ENCODE measurements at regions not wholly inside any gene's neighbourhood (a gene's known extent, or its start where the extent isn't known, plus 50 kb on each side); places are given as distances from the start of the nearest gene placed in this dataset.

DNA sequence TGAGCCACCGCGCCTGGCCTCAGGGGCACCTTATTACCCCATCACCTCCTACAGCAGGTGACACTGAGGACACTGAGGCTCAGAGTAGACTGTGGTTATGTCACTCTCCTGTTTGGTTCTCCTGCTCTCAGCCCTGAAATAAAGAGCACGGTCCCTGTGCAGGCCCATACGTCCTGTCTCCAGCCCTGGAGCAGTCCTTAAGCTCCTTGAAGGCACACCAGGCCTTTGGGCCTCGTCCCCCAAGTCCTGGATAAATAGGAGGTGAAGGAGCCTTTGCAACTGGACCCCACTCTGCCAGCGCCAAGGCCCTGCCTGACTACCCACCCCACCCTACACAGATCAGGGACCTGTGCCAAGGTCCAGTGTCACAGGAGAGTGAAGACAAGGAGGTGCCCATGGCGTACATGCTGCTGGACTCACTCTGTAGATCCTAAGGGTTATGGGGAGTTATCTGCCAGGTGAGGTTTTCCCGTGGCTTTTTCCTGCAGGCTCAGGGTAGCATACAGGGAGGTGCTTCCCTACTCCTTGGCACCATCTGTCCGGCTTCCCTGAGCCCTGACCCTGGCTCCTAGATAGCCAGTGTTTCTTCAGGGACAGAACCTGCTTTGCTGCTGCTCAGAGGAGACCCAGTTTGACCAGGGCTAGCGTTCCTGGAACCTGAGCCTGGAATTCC, 253.2 kb downstream of the SEC14L1 start (continued):
- TF ChIP-seq NFAT5 (CRISPR knock-in tag; IDR thresholded peaks at IDR 0.05) (0 out of 2 replicates have a peak, but pooled peaks have one; percentile 34), TEAD2 (CRISPR knock-in tag; IDR thresholded peaks at IDR 0.05) (0 out of 2 replicates have a peak, but pooled peaks have one; percentile 31), DNMT1 (CRISPR knock-in tag; IDR thresholded peaks at IDR 0.05) (0 out of 2 replicates have a peak, but pooled peaks have one; percentile 43)

DNA sequence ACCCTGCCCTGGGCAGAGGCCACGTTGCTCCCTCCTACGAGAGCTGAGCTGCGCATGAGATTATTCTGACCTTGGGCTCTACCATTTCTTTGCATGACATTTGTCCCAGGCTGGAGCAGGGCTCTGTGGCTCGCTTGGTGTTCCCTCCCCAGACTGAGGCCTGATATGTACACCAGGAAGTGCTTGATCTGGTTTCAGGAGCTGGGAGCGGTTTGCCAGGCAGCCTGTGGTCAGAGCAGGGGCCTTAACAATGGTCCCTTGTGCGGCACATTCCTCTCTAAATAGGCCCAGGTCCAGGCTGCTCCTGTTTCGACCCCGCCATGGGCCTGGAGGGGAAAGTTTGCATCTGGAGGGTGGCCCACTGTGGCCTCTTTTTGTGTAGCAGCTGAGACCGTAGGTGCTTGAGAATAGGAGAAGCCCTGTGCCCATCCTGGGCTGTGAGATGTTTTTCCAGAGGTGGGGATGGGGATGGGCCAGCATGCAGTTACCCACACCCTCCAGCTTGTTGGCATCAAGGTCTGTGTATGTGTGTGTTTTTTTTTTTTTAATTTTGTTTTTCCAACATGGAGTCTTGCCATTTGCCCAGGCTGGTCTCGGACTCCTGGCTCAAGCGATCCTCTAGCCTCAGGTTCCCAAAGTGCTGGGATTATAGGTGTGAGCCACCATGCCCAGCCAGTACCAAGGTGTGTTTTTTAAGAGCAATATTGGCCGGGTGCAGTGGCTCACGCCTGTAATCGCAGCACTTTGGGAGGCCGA, 253.9 kb downstream of the SEC14L1 start:
- ChIA-PET CTCF (ENCODE audit: low intra/inter-chr PET ratio, low total read pairs) (no interaction called here), POLR2A (interaction anchor here (0.6 to 8.0 kb wide), 15 partner anchors 13 to 564 kb away, joined by 3 to 129 read pairs (median 6); partner anchors contain the start of gene TNRC6C)
- Histone ChIP-seq H3K9ac (ENCODE audit: insufficient read depth, low read depth, low read length) (peak overlapping the region; percentile 77), H3K4me2 (ENCODE audit: low read depth, low read length) (peak overlapping the region; percentile 75), H3K36me3 (replicated peaks in 1 of 2; ENCODE audit: control insufficient read depth in 1 of 2, insufficient read depth in 2 of 2, low read length in 2 of 2) (peaks cover 10 to 27% of the 10 kb centered on the region in 2 experiments; a peak in 4 of 5 replicates), H3K4me3 (replicated peaks in 1 of 3; ENCODE audit: insufficient read depth in 1 of 3, low read depth in 2 of 3, low read length in 3 of 3) (peak overlapping the region in 1 of 3 experiments; percentile 55; a peak in 2 of 6 replicates), H3K27me3 (ENCODE audit: control insufficient read depth in 1 of 2, insufficient read depth in 2 of 2, low read length in 2 of 2) (no peaks in the 10 kb centered on the region), H4K20me1 (ENCODE audit: insufficient read depth, low read length) (peaks cover 30% of the 10 kb centered on the region; the same call in 1 of the 2 replicates), H3K79me2 (ENCODE audit: insufficient read depth, low read length) (peaks cover 82% of the 10 kb centered on the region), H3K9me3 (ENCODE audit: low read length) (no peaks in the 10 kb centered on the region), H2AFZ (ENCODE audit: low read length) (no peak overlapping the region), H3K27ac (ENCODE audit: extremely low read length, insufficient read depth, low read length) (peak overlapping the region; percentile 91), H3K4me1 (ENCODE audit: insufficient read depth, low read length) (peaks cover 90% of the 10 kb centered on the region)
- peak; percentile 82 for ATAC-seq
- DNase-seq (ENCODE audit: low spot score) = peak; percentile 99
- intact Hi-C loops (cut with micrococcal nuclease; ENCODE audit: unreplicated experiment) (loop anchor here (1.0 to 5.0 kb wide), 5 partner anchors 17 to 107 kb away; no protein-coding TSS in a partner anchor), in situ Hi-C loops (cut with HindIII; ENCODE audit: extremely low pct_ligation_motif_present, low pct_unique_long_range_greater_than_20kb) (no loop called here)
- no TSS peak for BruUV-seq (replicated peaks)
- 39% methylated on average over 15 of the region's 15 CpGs for WGBS (ENCODE audit: low lambda C conversion rate)
- FAIRE-seq = peak; percentile 95
- TF ChIP-seq TMF1 (CRISPR knock-in tag; IDR thresholded peaks at IDR 0.05; ENCODE audit: low read depth) (peak; percentile 38; the same call in 1 of the 2 replicates), CCDC6 (CRISPR knock-in tag; IDR thresholded peaks at IDR 0.05) (peak; percentile 70), KDM2A (CRISPR knock-in tag; IDR thresholded peaks at IDR 0.05; ENCODE audit: borderline replicate concordance, low read depth) (peak; percentile 68), TBL1XR1 (IDR thresholded peaks at IDR 0.05; ENCODE audit: borderline replicate concordance, low read length, partially characterized antibody) (no peak), ZMYM3 (CRISPR knock-in tag; IDR thresholded peaks at IDR 0.05) (peak; percentile 72), ZBTB37 (CRISPR knock-in tag; IDR thresholded peaks at IDR 0.05) (peak; percentile 99), SKI (IDR thresholded peaks at IDR 0.05; ENCODE audit: partially characterized antibody) (peak; percentile 71), ZFP1 (CRISPR knock-in tag; IDR thresholded peaks at IDR 0.05) (0 out of 2 replicates have a peak, but pooled peaks have one; percentile 74)

All from HepG2 (cell line).